ENCODE measurements at regions not wholly inside any gene's neighbourhood (a gene's known extent, or its start where the extent isn't known, plus 50 kb on each side); places are given as distances from the start of the nearest gene placed in this dataset.

DNA sequence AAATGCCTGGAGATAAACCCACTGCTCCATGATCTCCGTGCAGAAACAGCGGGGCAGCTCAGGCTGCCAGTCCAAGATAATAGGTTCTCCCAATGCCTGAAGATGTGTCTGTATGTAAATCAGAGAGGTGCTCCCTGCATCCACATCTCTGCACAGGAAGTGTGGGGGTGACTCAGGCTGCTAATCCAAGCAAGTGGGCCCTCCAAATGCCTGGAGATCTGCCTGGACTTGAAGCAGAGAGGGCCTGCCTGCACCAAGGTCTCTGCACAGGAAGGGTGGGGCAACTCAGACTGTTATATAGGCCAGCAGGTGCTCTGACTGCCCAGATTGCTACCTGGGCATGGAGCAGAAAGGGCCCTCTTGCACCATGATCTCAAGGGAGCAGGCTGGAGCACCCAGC is 504.7 kb downstream of the LRFN5 start:
- Histone ChIP-seq H2BK120ac (ENCODE audit: low read depth, low read length) (no peak overlapping the region), H2BK5ac (ENCODE audit: low read depth, low read length, poor library complexity, severe bottlenecking) (no peak overlapping the region), H3K79me1 (replicated peaks; ENCODE audit: low read length, poor library complexity, severe bottlenecking) (no peaks in the 10 kb centered on the region), H2AK5ac (ENCODE audit: low read length, severe bottlenecking) (no peak overlapping the region), H2BK12ac (ENCODE audit: low read length in 2 of 2) (no peak overlapping the region), H3K9me3 (ENCODE audit: control insufficient read depth, low read length) (peaks cover 26% of the 10 kb centered on the region), H3K27ac (ENCODE audit: low read length, poor library complexity, severe bottlenecking) (no peak overlapping the region), H2BK15ac (ENCODE audit: low read depth, poor library complexity, severe bottlenecking) (no peak overlapping the region), H3K14ac (ENCODE audit: low read length in 2 of 2) (no peak overlapping the region), H3K23ac (ENCODE audit: low read length in 2 of 2) (no peak overlapping the region), H3K36me3 (ENCODE audit: control insufficient read depth in 1 of 2, insufficient read depth in 2 of 2, low read depth in 1 of 2, low read length in 2 of 2) (no peaks in the 10 kb centered on the region), H3K4ac (ENCODE audit: low read depth in 1 of 2, low read length in 2 of 2) (no peak overlapping the region), H3K4me2 (ENCODE audit: low read length, poor library complexity, severe bottlenecking) (no peak overlapping the region), H3K4me1 (ENCODE audit: control insufficient read depth, insufficient read depth, low read depth, low read length) (peaks cover 1% of the 10 kb centered on the region), H3K18ac (ENCODE audit: low read depth in 1 of 2, low read length in 2 of 2) (no peak overlapping the region), H3K9ac (ENCODE audit: low read length) (no peak overlapping the region), H2AFZ (ENCODE audit: low read depth, low read length) (no peak overlapping the region), H3K4me3 (ENCODE audit: insufficient read depth in 1 of 2, low read depth in 1 of 2, low read length in 2 of 2) (no peak overlapping the region), H3K27me3 (ENCODE audit: control insufficient read depth in 1 of 2, insufficient read depth in 1 of 2, low read length in 2 of 2) (no peaks in the 10 kb centered on the region), H4K8ac (ENCODE audit: low read length) (no peak overlapping the region), H4K91ac (ENCODE audit: low read length) (no peak overlapping the region)
- 97% methylated on average over 2 of the region's 2 CpGs for WGBS
- no peak for DNase-seq

DNA sequence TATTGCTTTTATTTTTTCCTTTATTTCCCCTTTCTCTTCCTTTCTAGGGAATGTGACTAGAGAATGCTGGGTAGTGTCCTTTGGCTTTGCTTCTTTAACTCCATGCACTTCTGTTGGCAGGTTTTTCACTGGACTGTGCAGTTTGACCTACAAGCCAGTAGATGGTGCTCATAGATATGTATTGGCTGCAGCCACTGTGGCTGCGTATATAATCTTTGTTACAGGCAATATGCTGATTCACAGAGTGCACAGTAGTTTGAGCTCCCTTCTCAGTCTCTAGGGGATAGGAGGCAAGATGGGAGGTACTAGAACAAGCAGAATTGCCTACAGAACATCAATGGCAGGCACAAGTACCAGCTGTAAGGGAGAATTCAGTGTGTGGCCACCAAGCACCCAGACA is 503.5 kb downstream of the LRFN5 start:
- no peak overlapping the region for H4K91ac ChIP-seq (ENCODE audit: low read length)
- no peak overlapping the region for H2AFZ ChIP-seq (ENCODE audit: low read depth, low read length)
- no peak overlapping the region for H2BK12ac ChIP-seq (ENCODE audit: low read length in 2 of 2)
- 42% methylated on average over 1 of the region's 1 CpG for WGBS
- peak overlapping the region in 1 of 2 experiments; percentile 38 for H3K14ac ChIP-seq (ENCODE audit: low read length in 2 of 2)
- no peak overlapping the region for H3K4ac ChIP-seq (ENCODE audit: low read depth in 1 of 2, low read length in 2 of 2)
- no peak overlapping the region for H3K23ac ChIP-seq (ENCODE audit: low read length in 2 of 2)
- H2BK5ac ChIP-seq (ENCODE audit: low read depth, low read length, poor library complexity, severe bottlenecking) = no peak overlapping the region
- H3K4me1 ChIP-seq (ENCODE audit: control insufficient read depth, insufficient read depth, low read depth, low read length) = peaks cover 1% of the 10 kb centered on the region
- H3K9me3 ChIP-seq (ENCODE audit: control insufficient read depth, low read length) = peaks cover 26% of the 10 kb centered on the region
- no peak overlapping the region for H3K4me2 ChIP-seq (ENCODE audit: low read length, poor library complexity, severe bottlenecking)
- DNase-seq = peak; percentile 64
- H2BK120ac ChIP-seq (ENCODE audit: low read depth, low read length) = no peak overlapping the region
- H3K79me1 ChIP-seq (replicated peaks; ENCODE audit: low read length, poor library complexity, severe bottlenecking) = no peaks in the 10 kb centered on the region
- no peak overlapping the region for H3K27ac ChIP-seq (ENCODE audit: low read length, poor library complexity, severe bottlenecking)
- peak overlapping the region; percentile 21 for H4K8ac ChIP-seq (ENCODE audit: low read length)
- peak overlapping the region in 1 of 2 experiments; percentile 25 for H3K4me3 ChIP-seq (ENCODE audit: insufficient read depth in 1 of 2, low read depth in 1 of 2, low read length in 2 of 2)
- H2BK15ac ChIP-seq (ENCODE audit: low read depth, poor library complexity, severe bottlenecking) = no peak overlapping the region
- no peaks in the 10 kb centered on the region for H3K27me3 ChIP-seq (ENCODE audit: control insufficient read depth in 1 of 2, insufficient read depth in 1 of 2, low read length in 2 of 2)
- H3K36me3 ChIP-seq (ENCODE audit: control insufficient read depth in 1 of 2, insufficient read depth in 2 of 2, low read depth in 1 of 2, low read length in 2 of 2) = no peaks in the 10 kb centered on the region
- H2AK5ac ChIP-seq (ENCODE audit: low read length, severe bottlenecking) = no peak overlapping the region
- H3K9ac ChIP-seq (ENCODE audit: low read length) = no peak overlapping the region
- peak overlapping the region in 1 of 2 experiments; percentile 42 for H3K18ac ChIP-seq (ENCODE audit: low read depth in 1 of 2, low read length in 2 of 2)

DNA sequence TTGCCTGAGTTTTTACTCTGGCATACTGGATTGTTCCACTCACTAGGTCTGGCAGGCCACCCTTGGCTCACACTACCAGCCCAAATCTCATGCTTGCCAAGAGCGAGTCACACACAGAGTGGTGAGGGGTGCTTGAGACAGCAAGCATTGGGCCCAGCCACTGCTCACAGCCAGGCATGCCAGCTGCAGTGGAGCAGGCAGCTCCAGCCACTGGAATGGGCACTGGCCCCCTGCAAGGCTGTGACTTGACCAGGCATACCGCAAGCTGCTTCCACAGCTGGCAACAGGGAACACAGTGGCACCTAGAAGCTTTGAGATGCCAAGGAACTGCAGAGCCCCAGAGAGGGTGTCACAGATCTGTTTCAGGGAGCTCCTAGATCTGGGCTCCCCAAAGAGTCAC is 488.5 kb downstream of the LRFN5 start:
- Histone ChIP-seq H3K4ac (ENCODE audit: low read depth in 1 of 2, low read length in 2 of 2) (no peak overlapping the region), H4K91ac (ENCODE audit: low read length) (peak overlapping the region; percentile 57)
- 94% methylated on average over 2 of the region's 2 CpGs for WGBS

GRCh38 chr14:42090122-42090521 is 483.4 kb downstream of the LRFN5 start:
- H3K27ac ChIP-seq (ENCODE audit: low read length, poor library complexity, severe bottlenecking) = no peak overlapping the region
- no peaks in the 10 kb centered on the region for H3K79me1 ChIP-seq (replicated peaks; ENCODE audit: low read length, poor library complexity, severe bottlenecking)
- no peak overlapping the region for H2BK120ac ChIP-seq (ENCODE audit: low read depth, low read length)
- H2BK5ac ChIP-seq (ENCODE audit: low read depth, low read length, poor library complexity, severe bottlenecking) = no peak overlapping the region
- no peak overlapping the region for H4K91ac ChIP-seq (ENCODE audit: low read length)
- H3K4me1 ChIP-seq (ENCODE audit: control insufficient read depth, insufficient read depth, low read depth, low read length) = peaks cover 1% of the 10 kb centered on the region
- no peak overlapping the region for H3K4me3 ChIP-seq (ENCODE audit: insufficient read depth in 1 of 2, low read depth in 1 of 2, low read length in 2 of 2)
- no peak for DNase-seq
- H3K9me3 ChIP-seq (ENCODE audit: control insufficient read depth, low read length) = no peaks in the 10 kb centered on the region
- H3K23ac ChIP-seq (ENCODE audit: low read length in 2 of 2) = no peak overlapping the region
- H3K9ac ChIP-seq (ENCODE audit: low read length) = no peak overlapping the region
- H3K14ac ChIP-seq (ENCODE audit: low read length in 2 of 2) = no peak overlapping the region
- 96% methylated on average over 3 of the region's 3 CpGs for WGBS
- H2AFZ ChIP-seq (ENCODE audit: low read depth, low read length) = no peak overlapping the region
- H3K27me3 ChIP-seq (ENCODE audit: control insufficient read depth in 1 of 2, insufficient read depth in 1 of 2, low read length in 2 of 2) = no peaks in the 10 kb centered on the region
- no peaks in the 10 kb centered on the region for H3K36me3 ChIP-seq (ENCODE audit: control insufficient read depth in 1 of 2, insufficient read depth in 2 of 2, low read depth in 1 of 2, low read length in 2 of 2)
- no peak overlapping the region for H4K8ac ChIP-seq (ENCODE audit: low read length)
- H3K4ac ChIP-seq (ENCODE audit: low read depth in 1 of 2, low read length in 2 of 2) = no peak overlapping the region
- no peak overlapping the region for H3K18ac ChIP-seq (ENCODE audit: low read depth in 1 of 2, low read length in 2 of 2)
- no peak overlapping the region for H2BK12ac ChIP-seq (ENCODE audit: low read length in 2 of 2)
- H3K4me2 ChIP-seq (ENCODE audit: low read length, poor library complexity, severe bottlenecking) = no peak overlapping the region
- H2BK15ac ChIP-seq (ENCODE audit: low read depth, poor library complexity, severe bottlenecking) = no peak overlapping the region
- H2AK5ac ChIP-seq (ENCODE audit: low read length, severe bottlenecking) = no peak overlapping the region

More for the DNA sequence above, 488.5 kb downstream of the LRFN5 start:
- peak overlapping the region in 1 of 2 experiments; percentile 37 for H3K18ac ChIP-seq (ENCODE audit: low read depth in 1 of 2, low read length in 2 of 2)
- H3K27me3 ChIP-seq (ENCODE audit: control insufficient read depth in 1 of 2, insufficient read depth in 1 of 2, low read length in 2 of 2) = no peaks in the 10 kb centered on the region
- H3K79me1 ChIP-seq (replicated peaks; ENCODE audit: low read length, poor library complexity, severe bottlenecking) = no peaks in the 10 kb centered on the region
- no peaks in the 10 kb centered on the region for H3K9me3 ChIP-seq (ENCODE audit: control insufficient read depth, low read length)
- DNase-seq = no peak
- no peaks in the 10 kb centered on the region for H3K36me3 ChIP-seq (ENCODE audit: control insufficient read depth in 1 of 2, insufficient read depth in 2 of 2, low read depth in 1 of 2, low read length in 2 of 2)
- H3K27ac ChIP-seq (ENCODE audit: low read length, poor library complexity, severe bottlenecking) = no peak overlapping the region
- no peak overlapping the region for H3K4me3 ChIP-seq (ENCODE audit: insufficient read depth in 1 of 2, low read depth in 1 of 2, low read length in 2 of 2)
- no peak overlapping the region for H2BK5ac ChIP-seq (ENCODE audit: low read depth, low read length, poor library complexity, severe bottlenecking)
- H2BK120ac ChIP-seq (ENCODE audit: low read depth, low read length) = no peak overlapping the region
- no peak overlapping the region for H2BK12ac ChIP-seq (ENCODE audit: low read length in 2 of 2)
- H4K8ac ChIP-seq (ENCODE audit: low read length) = no peak overlapping the region
- H3K4me2 ChIP-seq (ENCODE audit: low read length, poor library complexity, severe bottlenecking) = no peak overlapping the region
- H3K14ac ChIP-seq (ENCODE audit: low read length in 2 of 2) = peak overlapping the region in 1 of 2 experiments; percentile 18
- H2AFZ ChIP-seq (ENCODE audit: low read depth, low read length) = no peak overlapping the region
- no peak overlapping the region for H2AK5ac ChIP-seq (ENCODE audit: low read length, severe bottlenecking)
- H3K23ac ChIP-seq (ENCODE audit: low read length in 2 of 2) = peak overlapping the region in 1 of 2 experiments; percentile 9
- peaks cover 2% of the 10 kb centered on the region for H3K4me1 ChIP-seq (ENCODE audit: control insufficient read depth, insufficient read depth, low read depth, low read length)
- no peak overlapping the region for H3K9ac ChIP-seq (ENCODE audit: low read length)
- H2BK15ac ChIP-seq (ENCODE audit: low read depth, poor library complexity, severe bottlenecking) = no peak overlapping the region

Measured in mesenchymal stem cell (in vitro differentiated cells and primary cell).